HepG2 (cell line): ENCODE measurements at regions not wholly inside any gene's neighbourhood (a gene's known extent, or its start where the extent isn't known, plus 50 kb on each side); places are given as distances from the start of the nearest gene placed in this dataset.

Experiments
- ATAC-seq: fragments of 200-7000 bp; cut with Tn5 transposase; 3 replicates; pipeline ENCODE4 v1.9.1; 2020; ENCODE audit warnings: mild to moderate bottlenecking, moderate library complexity
- BruUV-seq: library from RNA; stranded (reverse); fragments of 400-500 nt; replicated peaks from 2 replicates; lab custom pipeline; 2021; lab: Mats Ljungman, UMichigan
- CTCF ChIA-PET: fragments of 300-600 bp; formaldehyde crosslinking; extraction: SDS; loops from one replicate; lab custom pipeline; 2021; ENCODE audit warnings: low total read pairs, inconsistent platforms, low intra/inter-chr PET ratio; lab: Yijun Ruan, JAX
- POLR2A ChIA-PET: fragments of 350-600 bp; sonication (Branson Sonifier 250); formaldehyde crosslinking; loops from one replicate; lab custom pipeline; 2020; ENCODE audit warnings: antibody characterized with exemption, inconsistent platforms; lab: Yijun Ruan, JAX
- DNase-seq: peaks from one replicate; pipeline ENCODE4 v3.0.0-alpha.2; 2015; ENCODE audit warnings: low spot score
- FAIRE-seq: peaks from 3 replicates; lab custom pipeline; 2011; peaks lifted over from hg19 to GRCh38; lab: Jason Lieb, UNC
- H2AFZ ChIP-seq: one replicate; pipeline ENCODE4 v1.6.1; 2011; ENCODE audit warnings: low read length, inconsistent platforms
- H3K27ac ChIP-seq: fragments of 300-600 bp; 3 replicates; pipeline ENCODE4 v1.8.0; 2011; ENCODE audit warnings: mixed run types, mild to moderate bottlenecking, mixed read lengths, low read length, inconsistent platforms; ENCODE audit not compliant: insufficient read depth; ENCODE audit errors: extremely low read length
- H3K27me3 ChIP-seq, 2 experiments: fragments of 200-600 bp in 1 of 2; 2 replicates in 1 of 2; 3 replicates in 1 of 2; pipeline versions ENCODE4 v1.6.0 to v1.8.0; 2011; ENCODE audit warnings: low read length in 2 of 2, mild to moderate bottlenecking in 2 of 2, moderate library complexity in 2 of 2, inconsistent platforms in 1 of 2; ENCODE audit not compliant: insufficient read depth in 2 of 2, control insufficient read depth in 1 of 2
- H3K36me3 ChIP-seq, 2 experiments: fragments of 200-600 bp in 1 of 2; replicated peaks in 1 of 2; 2 replicates in 1 of 2; 3 replicates in 1 of 2; pipeline versions ENCODE4 v1.5.1 to v1.8.0; 2011; ENCODE audit warnings: low read length in 2 of 2, inconsistent platforms in 1 of 2; ENCODE audit not compliant: insufficient read depth in 2 of 2, control insufficient read depth in 1 of 2
- H3K4me1 ChIP-seq: 2 replicates; pipeline ENCODE4 v1.5.1; 2012; ENCODE audit warnings: low read length, inconsistent platforms; ENCODE audit not compliant: insufficient read depth
- H3K4me2 ChIP-seq: 2 replicates; pipeline ENCODE4 v1.6.0; 2011; ENCODE audit warnings: low read depth, low read length, inconsistent platforms
- H3K4me3 ChIP-seq, 3 experiments: fragments of 200-600 bp in 1 of 3; sonication (generic), shearing (Covaris generic) in 1 of 3; replicated peaks in 1 of 3; 2 replicates each; pipeline ENCODE4 v1.5.1; 2011 to 2016; ENCODE audit warnings: low read length in 3 of 3, inconsistent platforms in 2 of 3, low read depth in 2 of 3, mild to moderate bottlenecking in 2 of 3, control low read depth in 1 of 3, mixed read lengths in 1 of 3; ENCODE audit not compliant: insufficient read depth in 1 of 3
- H3K79me2 ChIP-seq: one replicate; pipeline ENCODE4 v1.6.1; 2011; ENCODE audit warnings: low read length, inconsistent platforms; ENCODE audit not compliant: insufficient read depth
- H3K9ac ChIP-seq: 2 replicates; pipeline ENCODE4 v1.6.0; 2011; ENCODE audit warnings: mild to moderate bottlenecking, low read depth, low read length, inconsistent platforms; ENCODE audit not compliant: insufficient read depth
- H3K9me3 ChIP-seq: 2 replicates; pipeline ENCODE4 v1.5.1; 2012; ENCODE audit warnings: mild to moderate bottlenecking, low read length
- H4K20me1 ChIP-seq: 2 replicates; pipeline ENCODE4 v1.6.0; 2011; ENCODE audit warnings: inconsistent platforms, mild to moderate bottlenecking, low read length, moderate library complexity; ENCODE audit not compliant: insufficient read depth
- GPN1 ChIP-seq: sonication (generic); formaldehyde crosslinking; IDR thresholded peaks from 2 replicates; pipeline ENCODE4 v1.5.1; 2020; ENCODE audit warnings: missing genetic modification reagents, borderline replicate concordance
- MTF2 ChIP-seq: sonication (generic); formaldehyde crosslinking; IDR thresholded peaks from 2 replicates; pipeline ENCODE4 v1.5.0; 2020; ENCODE audit warnings: missing genetic modification reagents, borderline replicate concordance
- PRDM10 ChIP-seq: sonication (generic); formaldehyde crosslinking; IDR thresholded peaks from 2 replicates; pipeline ENCODE4 v1.4.0; 2020; ENCODE audit warnings: low read depth, missing genetic modification reagents
- RBM39 ChIP-seq: fragments of 200-400 bp; formaldehyde crosslinking; IDR thresholded peaks from one replicate; pipeline ENCODE4 v1.6.1; 2018; ENCODE audit warnings: antibody characterized with exemption, mild to moderate bottlenecking, low read depth, low read length; ENCODE audit not compliant: poor library complexity, severe bottlenecking
- SRF ChIP-seq: IDR thresholded peaks from 2 replicates; pipeline ENCODE4 v1.6.1; 2011; ENCODE audit warnings: mild to moderate bottlenecking, low read depth, low read length, moderate library complexity
- TBX2 ChIP-seq: sonication (generic); formaldehyde crosslinking; IDR thresholded peaks from 2 replicates; pipeline ENCODE4 v1.5.0; 2020; ENCODE audit warnings: missing genetic modification reagents, mild to moderate bottlenecking, borderline replicate concordance
- TOPORS ChIP-seq: sonication (generic); formaldehyde crosslinking; IDR thresholded peaks from 2 replicates; pipeline ENCODE4 v1.8.0; 2023; ENCODE audit warnings: mild to moderate bottlenecking, missing genetic modification reagents
- U2AF1 ChIP-seq: fragments of 200-400 bp; formaldehyde crosslinking; optimal IDR thresholded peaks from 2 replicates; pipeline ENCODE3; 2017; ENCODE audit warnings: mild to moderate bottlenecking, low read depth, low read length
- ZBTB38 ChIP-seq: sonication (generic); formaldehyde crosslinking; IDR thresholded peaks from 2 replicates; pipeline ENCODE4 v1.5.1; 2020; ENCODE audit warnings: mild to moderate bottlenecking, missing genetic modification reagents
- ZBTB39 ChIP-seq: sonication (generic); formaldehyde crosslinking; IDR thresholded peaks from 2 replicates; pipeline ENCODE4 v1.5.0; 2020; ENCODE audit warnings: missing genetic modification reagents
- ZNF326 ChIP-seq: sonication (generic); formaldehyde crosslinking; IDR thresholded peaks from 2 replicates; pipeline ENCODE4 v1.4.0; 2020; ENCODE audit warnings: missing genetic modification reagents, borderline replicate concordance
- ZNF441 ChIP-seq: sonication (generic); formaldehyde crosslinking; IDR thresholded peaks from 2 replicates; pipeline ENCODE4 v1.7.0; 2021; ENCODE audit warnings: missing genetic modification reagents, borderline replicate concordance
- ZNF629 ChIP-seq: sonication (generic); formaldehyde crosslinking; conservative IDR thresholded peaks from 2 replicates; pipeline ENCODE4 v1.5.0; 2020; ENCODE audit warnings: missing genetic modification reagents
- WGBS: methylation state at CpG from one replicate; pipeline ENCODE4 v1.1.6; 2017; ENCODE audit warnings: low lambda C conversion rate; 5-methylcytosine and 5-hydroxymethylcytosine counted together
- in situ Hi-C: cut with HindIII; loops from 2 replicates; pipeline ENCODE4 v1.10.0; 2017; ENCODE audit warnings: low pct_unique_long_range_greater_than_20kb; ENCODE audit not compliant: extremely low pct_ligation_motif_present
- intact Hi-C: fragments of 100-400 bp; cut with micrococcal nuclease; formaldehyde crosslinking; loops from one replicate; pipeline ENCODE4 v1.10.0; 2022; ENCODE audit not compliant: unreplicated experiment

GRCh38 chrX:793216-793770 is 162.7 kb downstream of the SHOX start (continued):
- no peak for TF ChIP-seq ZBTB39 (CRISPR knock-in tag)
- no peak for TF ChIP-seq TBX2 (CRISPR knock-in tag)
- no peak for TF ChIP-seq U2AF1
- no peak for TF ChIP-seq SRF
- TF ChIP-seq ZNF441: no peak
- TF ChIP-seq MTF2 (CRISPR knock-in tag): no peak
- TF ChIP-seq, all 625 proteins: peak for 0

- ATAC-seq (no peak), DNase-seq (no peak), FAIRE-seq (no peak)
- CTCF ChIA-PET: no interaction called here
- H3K79me2 ChIP-seq: no peaks in the 10 kb centered on the region
- no peaks in the 10 kb centered on the region for H3K9me3 ChIP-seq
- H3K9ac ChIP-seq: no peak overlapping the region
- no TSS peak for BruUV-seq
- H3K36me3 ChIP-seq: no peaks in the 10 kb centered on the region
- 24% methylated on average over 13 of the region's 14 CpGs for WGBS
- no peak overlapping the region for H3K4me2 ChIP-seq
- no peaks in the 10 kb centered on the region for H4K20me1 ChIP-seq
- in situ Hi-C loops (no loop called here), intact Hi-C loops (no loop called here)
- TF ChIP-seq ZBTB38 (CRISPR knock-in tag): no peak
- TF ChIP-seq ZNF629: no peak
- no peak for TF ChIP-seq ZNF326 (CRISPR knock-in tag)
- no peak for TF ChIP-seq PRDM10
- TF ChIP-seq RBM39: no peak
- no peak for TF ChIP-seq GPN1
- TF ChIP-seq TOPORS: no peak
- H3K27me3 ChIP-seq: peaks cover 2 to 17% of the 10 kb centered on the region in 2 experiments; a peak in 3 of 5 replicates
- H3K4me1 ChIP-seq: no peaks in the 10 kb centered on the region
- no peak overlapping the region for H3K4me3 ChIP-seq
- POLR2A ChIA-PET: no interaction called here
- H3K27ac ChIP-seq: no peak overlapping the region
- no peak overlapping the region for H2AFZ ChIP-seq
Measured at GRCh38 chrX:791479-792034, 161.0 kb downstream of the SHOX start.
